HL-60/S4 (cell line): ENCODE measurements at regions not wholly inside any gene's neighbourhood (a gene's known extent, or its start where the extent isn't known, plus 50 kb on each side); places are given as distances from the start of the nearest gene placed in this dataset.

Experiments
- in situ Hi-C: fragments of 300-500 bp; cut with MboI; formaldehyde crosslinking; loops from 2 replicates; pipeline ENCODE4 v1.14.3; 2022; ENCODE audit warnings: low sequenced_read_pairs

GRCh38 chr10:4018054-4018511 is 233.1 kb upstream of the KLF6 start:
- in situ Hi-C loops = no loop called here

GRCh38 chr10:4017336-4017735 is 232.3 kb upstream of the KLF6 start:
- in situ Hi-C loops = no loop called here

GRCh38 chr10:4016214-4016740 is 231.3 kb upstream of the KLF6 start:
- in situ Hi-C loops = no loop called here

- in situ Hi-C loops = no loop called here
These were observed 228.7 kb upstream of the KLF6 start for GRCh38 chr10:4013651-4014121.

GRCh38 chr10:4012848-4013247 is 227.8 kb upstream of the KLF6 start:
- in situ Hi-C loops = no loop called here

GRCh38 chr10:4011136-4011812 is 226.3 kb upstream of the KLF6 start:
- in situ Hi-C loops = no loop called here

- in situ Hi-C loops = no loop called here
These were observed 223.8 kb upstream of the KLF6 start for GRCh38 chr10:4008676-4009382.

- in situ Hi-C loops = no loop called here
These were observed 222.8 kb upstream of the KLF6 start for GRCh38 chr10:4007771-4008170.

GRCh38 chr10:4006858-4007257 is 221.8 kb upstream of the KLF6 start:
- in situ Hi-C loops = no loop called here

- in situ Hi-C loops = no loop called here
These were observed 221.0 kb upstream of the KLF6 start for GRCh38 chr10:4006051-4006450.

- in situ Hi-C loops = no loop called here
These were observed 220.0 kb upstream of the KLF6 start for GRCh38 chr10:4004990-4005389.

GRCh38 chr10:4004144-4004543 is 219.1 kb upstream of the KLF6 start:
- in situ Hi-C loops = no loop called here

GRCh38 chr10:4003348-4003973 is 218.5 kb upstream of the KLF6 start:
- in situ Hi-C loops = no loop called here

GRCh38 chr10:4001811-4002210 is 216.8 kb upstream of the KLF6 start:
- in situ Hi-C loops = no loop called here

- in situ Hi-C loops = no loop called here
These were observed 214.6 kb upstream of the KLF6 start for GRCh38 chr10:3999642-4000041.

- in situ Hi-C loops = no loop called here
These were observed 211.7 kb upstream of the KLF6 start for GRCh38 chr10:3996697-3997096.

GRCh38 chr10:3995302-3996210 is 210.5 kb upstream of the KLF6 start:
- in situ Hi-C loops = no loop called here

GRCh38 chr10:3992382-3993178 is 207.6 kb upstream of the KLF6 start:
- in situ Hi-C loops = no loop called here

GRCh38 chr10:3990307-3990706 is 205.3 kb upstream of the KLF6 start:
- in situ Hi-C loops = no loop called here
